DMS153 (cell line): ENCODE measurements at regions not wholly inside any gene's neighbourhood (a gene's known extent, or its start where the extent isn't known, plus 50 kb on each side); places are given as distances from the start of the nearest gene placed in this dataset.
"Not testable (repeated sequence)": the region's sequence is repeated elsewhere in the genome, so short reads cannot be mapped to it uniquely, and the experiment has no call there.

Experiments
- DNase-seq: peaks from one replicate; lab custom pipeline; 2025; lab: John Stamatoyannopoulos, UW

DNA sequence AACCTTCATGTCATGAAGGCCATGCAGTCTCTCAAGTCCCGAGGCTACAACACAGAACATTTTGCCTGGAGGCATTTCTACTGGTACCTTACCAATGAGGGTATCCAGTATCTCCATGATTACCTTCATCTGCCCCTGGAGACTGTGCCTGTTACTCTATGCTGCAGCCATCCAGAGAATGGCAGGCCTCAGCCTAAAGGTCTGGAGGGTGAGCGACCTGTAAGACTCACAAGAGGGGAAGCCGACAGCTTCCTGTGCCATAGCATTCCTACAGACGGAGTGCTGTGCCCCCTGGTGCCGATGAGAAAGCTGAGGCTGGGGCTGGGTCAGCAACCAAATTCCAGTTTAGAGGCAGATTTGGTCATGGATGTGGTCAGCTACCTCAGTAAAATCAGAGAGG, 51.3 kb upstream of the CADPS start:
- DNase-seq = no peak

DNA sequence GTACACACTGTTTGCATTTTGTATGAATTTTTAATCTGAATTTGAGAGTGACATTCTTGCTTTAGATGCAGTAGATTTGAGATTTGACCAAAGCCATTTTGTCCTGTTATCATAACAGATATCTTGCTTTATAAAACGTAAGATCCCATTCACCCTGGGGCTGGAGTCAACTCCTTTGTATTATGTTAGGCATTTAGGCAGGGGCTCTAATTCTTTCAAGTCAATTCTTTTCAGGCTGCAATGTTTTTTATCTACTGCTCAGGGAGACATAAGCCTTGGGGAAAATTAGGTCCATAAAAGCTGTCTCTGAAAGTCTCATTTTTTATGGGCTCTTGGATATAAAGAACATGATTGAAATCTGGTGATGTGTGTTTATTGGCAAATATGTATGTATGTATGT, 53.0 kb upstream of the CADPS start:
- DNase-seq = no peak

DNA sequence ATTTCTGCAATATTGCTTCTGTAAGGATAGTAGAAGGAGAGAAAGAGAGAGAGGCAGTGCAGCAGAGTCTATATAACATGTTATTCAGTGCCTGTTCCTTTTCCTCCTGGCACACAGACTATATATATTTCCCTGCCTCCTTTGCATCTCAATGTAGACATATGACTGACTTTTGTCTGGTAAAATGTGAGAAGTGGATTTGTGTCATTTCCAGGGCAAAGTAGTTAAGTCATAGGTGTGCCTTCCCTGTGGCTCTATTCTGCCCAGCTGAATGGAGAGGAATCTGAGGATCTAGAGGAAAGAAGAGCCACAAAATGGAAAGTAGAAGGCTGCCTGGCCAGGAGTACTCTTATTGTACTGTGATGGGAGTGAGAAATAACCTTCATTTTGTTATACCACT, 54.6 kb upstream of the CADPS start:
- DNase-seq = no peak

DNA sequence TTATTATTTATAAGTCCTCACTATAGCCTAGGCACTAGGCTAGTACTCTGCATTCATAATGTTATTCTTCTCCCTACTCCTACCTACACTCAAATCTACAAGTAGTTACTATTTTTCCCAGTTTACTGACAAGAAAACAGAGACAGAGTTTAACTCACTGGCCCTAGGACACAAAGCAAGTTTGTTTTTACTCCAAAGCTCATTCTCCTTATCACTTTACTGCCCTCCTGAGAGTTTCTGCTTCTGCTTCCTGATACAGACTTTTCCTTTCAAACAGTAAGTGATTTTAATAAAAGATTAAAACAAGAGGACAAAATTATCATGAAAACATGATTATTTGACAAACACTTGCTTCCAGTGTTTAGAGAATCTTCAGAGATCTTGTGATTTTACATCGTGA, 60.6 kb upstream of the CADPS start:
- DNase-seq = no peak

DNA sequence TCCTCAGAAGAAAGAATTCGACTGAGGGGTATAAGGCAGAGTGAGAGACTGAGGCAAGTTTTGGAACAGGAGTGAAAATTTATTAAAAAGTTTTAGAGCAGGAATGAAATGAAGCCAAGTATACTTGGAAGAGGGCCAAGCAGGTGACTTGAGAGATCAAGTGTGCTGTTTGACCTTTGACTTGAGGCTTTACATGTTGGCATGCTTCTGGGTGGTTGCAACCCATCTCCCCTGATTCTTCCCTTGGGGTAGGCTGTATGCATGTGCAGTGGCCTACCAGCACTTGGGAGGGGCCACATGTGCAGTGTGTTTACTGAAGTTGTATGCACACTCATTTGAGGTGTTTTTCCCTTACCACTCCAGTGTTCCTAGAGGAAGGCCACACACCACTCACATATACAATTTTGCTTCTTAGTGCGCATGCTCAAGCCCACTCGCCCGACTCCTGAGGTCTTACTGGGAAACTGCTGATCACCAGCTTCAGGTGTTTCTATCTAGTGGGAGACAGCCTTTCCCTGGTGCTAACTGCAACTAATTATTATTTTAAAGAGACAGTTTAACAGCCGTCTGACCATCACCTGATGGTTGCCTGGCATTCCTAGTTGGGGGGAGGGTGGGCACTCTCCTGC, 61.5 kb upstream of the CADPS start:
- DNase-seq = no peak

DNA sequence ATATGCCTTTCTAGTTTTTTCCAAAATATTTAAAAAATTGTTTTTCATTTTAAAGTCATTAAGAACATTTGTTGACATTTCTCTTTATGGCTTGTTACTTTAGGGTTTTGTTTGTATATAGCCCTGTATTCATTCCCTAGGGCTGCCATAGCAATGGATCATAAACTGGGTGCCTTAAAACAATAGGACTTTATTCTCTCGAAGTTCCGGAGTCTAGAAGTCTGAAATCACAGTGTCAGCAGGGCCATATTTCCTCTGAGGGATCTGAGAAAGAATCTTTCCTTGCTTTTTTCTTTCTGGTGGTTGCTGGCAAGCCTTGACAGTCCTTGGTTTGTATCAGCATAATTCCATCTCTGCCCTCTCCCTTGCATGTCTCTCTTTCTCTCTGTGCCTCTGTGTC, 63.4 kb upstream of the CADPS start:
- no peak for DNase-seq

DNA sequence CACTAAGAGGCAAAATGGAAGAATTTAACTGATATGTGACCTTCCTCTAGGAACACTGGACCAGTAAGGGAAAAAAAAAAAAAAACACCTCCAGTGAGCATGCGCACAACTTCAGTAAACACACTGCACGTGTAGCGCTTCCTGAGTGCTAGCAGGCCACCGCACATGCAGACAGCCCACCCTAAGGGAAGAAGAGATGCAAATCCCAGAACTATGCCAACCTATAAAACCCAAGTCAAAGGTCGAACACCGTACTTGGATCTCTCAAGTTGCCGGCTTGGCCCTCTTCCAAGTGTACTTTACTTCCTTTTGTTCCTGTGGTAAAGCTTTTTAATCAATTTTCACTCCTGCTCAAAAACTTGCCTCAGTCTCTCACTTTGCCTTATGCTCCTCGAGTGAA, 64.5 kb upstream of the CADPS start:
- DNase-seq = no peak

DNA sequence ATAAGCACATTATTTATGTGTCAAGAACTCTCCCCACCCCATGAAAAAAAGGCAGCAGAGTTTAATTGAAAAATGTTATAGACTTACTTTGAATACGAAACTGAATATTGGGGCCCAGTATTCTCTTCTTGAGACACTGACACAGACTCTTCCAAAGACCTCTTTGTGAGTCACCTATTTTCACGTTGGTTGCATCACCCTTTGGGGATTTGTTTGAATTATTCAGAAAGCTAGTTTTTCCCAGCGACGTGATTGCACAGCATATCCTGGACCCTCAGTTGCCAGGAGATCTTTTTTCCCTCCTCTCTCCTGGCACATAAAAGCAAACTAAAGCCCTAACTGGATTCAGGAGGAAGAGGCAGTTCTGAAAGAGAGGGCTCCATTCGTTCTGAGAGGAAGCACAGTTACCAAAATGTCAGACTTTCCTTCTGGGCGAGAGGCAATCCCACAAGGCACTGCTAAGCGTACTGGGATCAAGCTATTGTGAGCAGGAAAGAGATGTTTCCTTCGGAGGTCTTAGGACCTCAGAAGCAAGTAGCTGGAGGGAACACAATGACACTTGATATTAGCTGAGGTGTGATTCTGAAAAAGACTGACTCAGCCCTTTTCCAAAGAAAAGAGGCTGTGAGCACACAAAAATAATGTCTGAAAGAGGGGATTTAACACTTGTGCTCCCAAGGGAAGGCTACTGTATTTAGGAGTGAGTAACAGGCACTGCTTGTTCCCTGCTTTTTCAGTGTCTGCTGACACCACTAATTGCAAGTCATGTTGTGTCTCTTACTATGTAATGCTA, 65.8 kb upstream of the CADPS start:
- no peak for DNase-seq

DNA sequence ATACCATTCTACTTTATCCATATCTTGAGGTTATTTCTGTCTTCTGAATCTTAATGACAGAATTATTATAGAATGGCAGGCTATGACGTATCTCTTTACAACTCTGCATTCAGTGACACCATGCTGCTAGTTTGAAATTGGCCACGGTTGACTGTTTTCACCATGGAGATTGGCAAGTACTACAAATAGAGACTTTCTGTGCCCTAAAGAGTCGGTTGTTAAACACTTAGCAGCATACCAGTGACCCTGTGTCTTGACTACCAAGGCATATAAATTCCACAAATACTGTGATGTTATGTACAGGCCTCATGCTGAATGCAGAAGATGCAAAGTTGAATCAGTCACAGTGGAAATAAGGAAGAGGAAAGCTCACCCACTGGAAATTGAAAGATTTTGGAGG, 67.0 kb upstream of the CADPS start:
- DNase-seq = no peak

DNA sequence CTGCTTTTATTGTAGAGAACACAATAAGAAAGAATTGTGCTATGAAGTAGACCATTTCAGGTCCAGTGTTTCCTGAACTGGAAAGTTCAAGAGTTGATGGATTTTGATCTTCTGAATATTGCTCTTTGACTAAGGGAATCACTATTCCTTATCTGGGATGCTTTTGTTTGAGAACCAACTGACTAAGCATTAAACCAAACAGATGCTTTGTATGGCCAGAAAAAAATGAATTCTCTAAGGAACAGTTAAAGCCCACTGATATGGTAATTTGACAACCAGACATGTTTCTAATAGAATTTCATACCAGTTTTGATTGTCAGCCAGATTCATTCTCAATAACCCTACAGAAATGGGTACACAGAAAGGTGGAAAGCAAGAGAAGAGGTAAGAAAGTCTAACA, 67.5 kb upstream of the CADPS start:
- no peak for DNase-seq

DNA sequence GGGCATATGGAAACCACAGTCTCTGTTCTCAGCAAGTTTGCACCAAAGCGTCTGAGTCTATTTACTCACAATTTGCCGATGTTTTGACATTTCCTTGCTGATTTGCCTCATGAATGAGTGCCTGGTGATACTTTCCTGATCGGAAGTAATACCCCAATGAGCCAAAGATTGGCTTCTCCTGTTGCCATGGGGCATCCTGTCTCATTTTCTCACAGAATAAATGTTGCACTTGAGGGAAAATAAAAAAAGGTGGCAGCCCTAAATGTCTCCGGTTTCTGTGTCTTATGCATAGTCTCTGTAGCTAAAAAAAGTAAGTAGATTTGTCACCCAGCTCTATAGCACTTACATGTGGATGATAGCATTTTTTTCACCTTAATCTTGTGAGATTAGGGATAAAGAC, 73.7 kb upstream of the CADPS start:
- no peak for DNase-seq

DNA sequence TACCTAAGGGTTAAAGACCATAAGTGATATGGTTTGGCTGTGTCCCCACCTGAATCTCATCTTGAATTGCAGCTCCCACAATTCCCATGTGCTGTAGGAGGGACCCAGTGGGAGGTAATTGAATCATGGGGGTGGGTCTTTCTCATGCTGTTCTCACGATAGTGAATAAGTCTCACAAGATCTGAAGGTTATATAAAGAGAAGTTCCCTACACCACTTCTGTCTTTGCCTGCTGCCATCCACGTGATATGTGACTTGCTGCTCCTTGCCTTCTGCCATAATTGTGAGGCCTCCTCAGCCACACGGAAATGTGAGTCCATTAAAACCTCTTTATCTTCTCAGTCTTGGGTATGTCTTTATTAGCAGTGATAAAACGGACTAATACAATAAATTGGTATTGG, 75.0 kb upstream of the CADPS start:
- DNase-seq = no peak

DNA sequence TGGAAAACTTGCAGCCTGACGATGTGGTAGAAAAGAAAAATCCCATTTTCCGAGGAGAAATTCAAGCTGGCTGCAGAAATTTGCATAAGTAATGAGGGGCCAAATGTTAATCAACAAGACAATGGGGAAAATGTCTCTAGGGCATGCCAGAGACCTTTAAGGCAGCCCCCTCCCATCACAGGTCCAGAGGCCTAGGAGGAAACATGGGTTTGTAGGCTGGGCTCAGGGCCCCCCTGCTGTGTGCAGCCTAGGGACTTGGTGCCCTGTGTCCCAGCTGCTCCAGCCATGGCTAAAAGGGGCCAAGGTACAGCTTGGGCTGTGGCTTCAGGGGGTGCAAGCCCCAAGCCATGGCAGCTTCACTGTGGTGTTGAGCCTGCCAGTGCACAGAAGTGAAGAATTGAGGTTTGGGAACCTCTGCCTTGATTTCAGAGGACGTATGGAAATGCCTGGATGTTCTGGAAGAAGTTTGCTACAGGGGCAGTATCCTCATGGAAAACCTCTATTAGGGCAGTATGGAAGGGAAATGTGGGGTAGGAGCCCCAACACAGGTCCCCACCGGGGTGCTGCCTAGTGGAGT, 75.9 kb upstream of the CADPS start:
- no peak for DNase-seq

DNA sequence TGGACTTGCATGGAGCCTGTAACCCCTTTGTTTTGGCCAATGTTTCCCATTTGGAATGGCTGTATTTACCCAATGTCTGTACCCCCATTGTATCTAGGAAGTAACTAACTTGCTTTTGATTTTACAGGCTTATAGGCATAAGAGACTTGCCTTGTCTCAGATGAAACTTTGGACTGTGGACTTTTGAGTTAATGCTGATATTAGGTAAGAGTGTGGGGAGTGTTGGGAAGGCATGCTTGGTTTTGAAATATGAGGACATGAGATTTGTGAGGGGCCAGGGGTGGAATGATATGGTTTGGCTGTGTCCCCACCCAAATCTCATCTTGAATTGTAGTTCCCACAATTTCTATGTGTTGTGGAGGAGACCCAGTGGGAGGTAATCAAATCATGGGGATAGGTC, 76.7 kb upstream of the CADPS start:
- DNase-seq = not testable (repeated sequence)

DNA sequence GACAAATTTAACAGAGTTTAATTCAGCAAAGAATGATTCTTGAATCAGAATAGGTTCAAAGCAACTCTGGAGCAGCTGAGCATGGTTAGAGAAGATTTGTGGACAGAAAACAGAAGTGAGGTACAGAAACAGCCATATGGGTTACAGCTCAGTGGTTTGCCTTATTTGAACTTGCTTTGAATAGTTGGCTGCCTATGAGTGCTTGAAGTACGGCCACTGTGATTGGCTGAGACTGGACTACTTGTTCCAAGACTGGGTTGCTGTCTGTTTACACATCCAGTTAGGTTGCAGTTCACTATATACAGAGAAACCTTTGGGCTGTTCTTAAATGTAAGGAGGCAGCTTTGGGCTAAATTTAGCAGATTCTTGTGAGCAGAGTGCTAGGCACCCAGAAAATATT, 79.4 kb upstream of the CADPS start:
- no peak for DNase-seq

DNA sequence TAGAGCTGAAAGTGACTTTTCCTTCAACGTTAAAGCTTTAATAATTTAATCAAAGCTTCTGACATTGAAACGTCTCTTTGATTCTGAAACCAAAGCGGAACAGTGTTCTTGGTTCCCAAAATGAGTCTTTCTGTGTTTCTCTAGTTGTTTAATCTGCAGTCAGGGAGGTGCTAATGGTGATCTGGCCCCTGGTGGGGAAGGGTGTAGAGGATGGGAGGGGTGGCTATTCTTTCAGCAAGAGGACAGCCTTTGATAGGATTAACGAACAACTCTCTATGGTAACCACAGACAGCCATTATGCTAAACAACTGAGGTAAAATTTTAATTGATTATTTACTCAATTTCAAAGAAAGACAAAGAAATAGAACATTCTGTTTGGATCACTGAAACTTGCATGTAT, 79.9 kb upstream of the CADPS start:
- DNase-seq = no peak

DNA sequence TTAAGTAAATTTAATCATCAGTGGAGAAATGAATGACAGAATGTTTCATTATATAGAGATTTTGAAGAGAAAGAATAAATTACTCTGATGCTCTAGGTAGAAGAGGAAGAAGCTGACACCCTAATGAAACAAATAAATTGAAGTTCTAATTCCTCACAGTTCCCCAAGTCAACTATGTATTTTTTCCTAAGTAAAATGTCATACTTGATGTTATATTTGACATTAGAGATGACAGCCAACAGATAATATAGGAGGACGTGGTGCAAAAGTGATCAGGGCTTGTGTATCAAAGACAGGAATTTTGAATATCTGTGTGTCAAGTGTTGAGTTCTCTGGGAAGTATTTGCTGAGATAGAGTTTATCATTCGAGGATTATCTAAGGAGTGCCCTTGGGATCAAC, 81.2 kb upstream of the CADPS start:
- no peak for DNase-seq

DNA sequence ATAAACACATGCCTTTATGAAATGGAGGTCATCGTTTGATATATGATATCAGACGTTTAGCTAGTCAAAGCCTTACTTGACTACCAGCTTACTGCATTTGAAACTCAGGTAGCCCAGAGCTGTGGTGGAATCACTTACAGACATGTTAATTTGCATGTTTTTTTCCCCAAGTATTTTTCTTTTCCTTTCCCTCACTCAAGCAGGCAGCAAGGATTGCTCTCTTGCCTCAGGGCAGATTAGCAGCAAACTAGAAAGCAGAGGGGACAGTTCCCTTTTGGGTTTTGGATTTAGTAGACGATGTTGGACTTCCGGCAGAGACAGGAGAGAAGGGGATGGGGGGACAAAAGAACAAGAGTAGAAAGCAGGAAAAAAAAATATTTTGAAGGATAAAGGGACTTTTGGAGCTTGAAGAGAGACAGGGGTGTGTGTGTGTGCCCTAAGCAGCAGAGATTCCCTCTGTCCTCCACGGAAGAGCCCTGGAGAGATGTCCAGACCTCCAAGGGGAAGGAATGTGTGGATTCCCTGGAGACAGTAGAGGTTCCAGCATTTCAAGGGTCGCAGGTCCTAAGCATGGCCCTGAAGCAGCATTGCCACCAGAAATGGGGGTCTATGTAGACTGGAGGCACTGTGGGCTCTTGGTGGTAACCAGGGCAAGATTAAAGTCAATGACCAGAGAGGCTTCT, 86.8 kb upstream of the CADPS start:
- DNase-seq = no peak

DNA sequence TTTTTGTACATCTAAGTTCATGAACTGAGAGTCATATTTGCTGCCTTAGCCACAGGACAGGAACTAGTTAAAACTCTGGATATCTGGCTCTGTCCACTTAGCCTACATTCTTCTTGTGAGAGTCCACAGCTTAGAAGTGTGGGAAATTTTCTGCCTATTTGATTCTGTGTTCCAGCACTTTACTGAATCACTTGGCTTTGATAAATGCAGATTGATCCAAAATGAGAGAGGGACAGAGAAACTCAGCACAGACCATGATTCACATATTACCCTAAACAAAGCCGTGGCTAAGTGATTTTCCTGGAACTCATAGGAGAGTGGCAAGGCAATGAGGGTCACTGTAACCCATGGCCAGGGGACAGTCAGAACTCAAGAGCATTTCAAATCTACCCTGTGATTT, 87.5 kb upstream of the CADPS start:
- DNase-seq = no peak

DNA sequence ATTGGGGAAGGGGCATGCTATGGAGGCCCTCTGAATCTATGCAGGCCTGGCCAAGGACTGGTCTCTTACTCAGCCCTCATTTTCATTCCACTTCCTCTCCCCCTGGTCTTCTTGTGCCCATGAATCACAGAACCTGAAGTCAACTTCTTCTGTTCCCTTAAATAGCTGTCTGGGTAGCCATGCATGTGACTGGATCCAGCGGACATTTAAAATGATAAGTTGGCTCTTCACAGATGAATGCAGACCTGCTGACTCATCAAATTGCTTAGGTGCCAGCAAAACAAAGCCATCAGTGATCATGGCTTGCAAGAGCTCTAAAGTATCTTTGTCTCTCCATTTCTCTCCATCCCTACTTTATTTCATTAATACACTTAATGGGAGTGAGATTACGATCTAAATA, 90.1 kb upstream of the CADPS start:
- no peak for DNase-seq

DNA sequence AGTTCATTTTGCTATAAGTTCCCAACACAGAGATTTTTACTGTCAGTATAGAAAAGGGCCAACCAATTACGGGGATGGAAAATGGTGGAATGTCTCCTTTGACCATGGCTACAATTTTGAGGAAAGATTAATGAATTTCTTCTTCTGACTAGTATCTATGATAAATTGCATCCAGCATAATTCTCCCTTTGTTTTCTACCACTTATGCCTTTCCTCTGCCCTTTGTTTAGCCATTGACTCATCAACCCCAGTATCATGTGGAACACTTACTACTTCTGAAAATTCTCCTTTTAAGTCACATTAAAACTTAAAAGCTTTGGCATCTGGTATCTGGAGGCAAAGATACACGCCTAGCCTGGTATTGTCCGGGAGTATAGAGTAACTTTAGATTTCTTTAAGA, 92.9 kb upstream of the CADPS start:
- DNase-seq = no peak

DNA sequence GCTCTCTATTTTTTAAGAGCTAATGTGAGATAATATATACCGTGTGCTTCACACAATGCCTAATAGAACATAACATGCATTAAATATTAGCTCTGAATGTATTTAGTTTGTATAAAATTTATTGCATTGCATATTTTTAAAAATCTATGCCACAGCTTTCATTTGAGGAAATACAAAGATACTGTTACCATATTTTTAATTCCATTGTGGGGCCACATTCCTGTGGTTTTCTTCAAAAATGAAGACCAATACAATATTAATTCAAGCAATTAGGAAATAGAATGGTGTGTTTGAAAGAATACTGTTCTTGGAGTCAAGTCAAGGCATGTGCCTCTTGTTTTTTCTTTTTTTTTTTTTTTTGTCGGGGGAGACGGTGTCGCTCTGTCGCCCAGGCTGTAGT, 95.4 kb upstream of the CADPS start:
- no peak for DNase-seq

DNA sequence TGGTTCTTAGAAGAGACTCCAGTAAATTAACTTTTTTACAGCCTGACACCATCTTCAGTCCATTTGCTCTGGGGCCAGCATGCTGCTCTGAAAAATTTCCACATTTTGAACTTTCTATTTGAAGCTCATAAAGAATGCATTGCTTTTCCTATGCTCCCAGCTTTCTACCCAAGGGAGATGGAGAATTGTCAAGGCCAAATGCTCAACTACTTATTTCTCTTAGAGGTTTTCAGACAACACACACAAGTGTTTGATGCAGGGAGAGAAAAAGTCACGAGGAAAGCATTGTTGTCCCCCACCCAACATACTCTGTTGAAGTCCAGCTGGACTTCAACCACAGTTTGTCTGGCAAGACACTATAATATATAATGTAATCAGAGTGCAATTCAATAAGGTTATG, 100.3 kb upstream of the CADPS start:
- DNase-seq = no peak
